HEK293T (cell line): ENCODE measurements at regions not wholly inside any gene's neighbourhood (a gene's known extent, or its start where the extent isn't known, plus 50 kb on each side); places are given as distances from the start of the nearest gene placed in this dataset.

Experiments used
- CTCF ChIA-PET: fragments of 350-600 bp; formaldehyde crosslinking; extraction: SDS; loops from one replicate; lab custom pipeline; 2021; ENCODE audit warnings: antibody characterized with exemption, inconsistent platforms; lab: Yijun Ruan, JAX
- POLR2A ChIA-PET: fragments of 350-600 bp; formaldehyde crosslinking; extraction: SDS; loops from one replicate; lab custom pipeline; 2020; ENCODE audit warnings: antibody characterized with exemption, inconsistent platforms; lab: Yijun Ruan, JAX
- DNase-seq: peaks from one replicate; pipeline ENCODE4 v3.0.0; 2012; ENCODE audit warnings: mixed read lengths; ENCODE audit errors: extremely low spot score
- ARNT ChIP-seq: fragments of 450-650 bp; IDR thresholded peaks from 2 replicates; pipeline ENCODE4 v1.6.1; 2017; ENCODE audit warnings: mild to moderate bottlenecking
- BHLHE40 ChIP-seq: fragments of 450-650 bp; IDR thresholded peaks from 2 replicates; pipeline ENCODE4 v1.6.1; 2016; ENCODE audit warnings: mild to moderate bottlenecking, moderate library complexity, borderline replicate concordance
- CTBP1 ChIP-seq: fragments of 450-650 bp; IDR thresholded peaks from 2 replicates; pipeline ENCODE4 v1.6.1; 2016; ENCODE audit warnings: borderline replicate concordance
- ELF4 ChIP-seq: fragments of 450-650 bp; IDR thresholded peaks from 2 replicates; pipeline ENCODE4 v1.6.1; 2017; ENCODE audit warnings: antibody characterized with exemption
- FOXA1 ChIP-seq: fragments of 450-650 bp; IDR thresholded peaks from 2 replicates; pipeline ENCODE4 v1.6.1; 2016; ENCODE audit warnings: mild to moderate bottlenecking
- FOXK2 ChIP-seq: fragments of 450-650 bp; IDR thresholded peaks from 2 replicates; pipeline ENCODE4 v1.6.1; 2016; ENCODE audit warnings: mild to moderate bottlenecking
- FOXM1 ChIP-seq: fragments of 450-650 bp; IDR thresholded peaks from 2 replicates; pipeline ENCODE4 v1.6.1; 2017; ENCODE audit warnings: mild to moderate bottlenecking, borderline replicate concordance
- HDGF ChIP-seq: fragments of 450-650 bp; IDR thresholded peaks from 2 replicates; pipeline ENCODE4 v1.6.1; 2017; ENCODE audit warnings: antibody characterized with exemption, borderline replicate concordance
- L3MBTL2 ChIP-seq: fragments of 450-650 bp; conservative IDR thresholded peaks from 2 replicates; pipeline ENCODE4 v1.6.1; 2016; ENCODE audit warnings: mild to moderate bottlenecking
- LEF1 ChIP-seq: fragments of 450-650 bp; IDR thresholded peaks from 2 replicates; pipeline ENCODE4 v1.6.1; 2017; ENCODE audit warnings: mild to moderate bottlenecking, borderline replicate concordance
- NFRKB ChIP-seq: fragments of 450-650 bp; IDR thresholded peaks from 2 replicates; pipeline ENCODE4 v1.6.1; 2016; ENCODE audit warnings: mild to moderate bottlenecking, moderate library complexity
- SP1 ChIP-seq: fragments of 450-650 bp; IDR thresholded peaks from 2 replicates; pipeline ENCODE4 v1.6.1; 2017
- SUZ12 ChIP-seq: fragments of 450-650 bp; IDR thresholded peaks from 2 replicates; pipeline ENCODE4 v1.6.1; 2016; ENCODE audit warnings: mild to moderate bottlenecking
- TARDBP ChIP-seq: fragments of 450-650 bp; IDR thresholded peaks from 2 replicates; pipeline ENCODE4 v1.6.1; 2016
- ZNF384 ChIP-seq: fragments of 450-650 bp; IDR thresholded peaks from 2 replicates; pipeline ENCODE4 v1.6.1; 2016
- TF ChIP-seq, protein P1 (sequence below): fragments of 450-650 bp; IDR thresholded peaks from 2 replicates; pipeline ENCODE4 v1.6.1; 2016

DNA sequence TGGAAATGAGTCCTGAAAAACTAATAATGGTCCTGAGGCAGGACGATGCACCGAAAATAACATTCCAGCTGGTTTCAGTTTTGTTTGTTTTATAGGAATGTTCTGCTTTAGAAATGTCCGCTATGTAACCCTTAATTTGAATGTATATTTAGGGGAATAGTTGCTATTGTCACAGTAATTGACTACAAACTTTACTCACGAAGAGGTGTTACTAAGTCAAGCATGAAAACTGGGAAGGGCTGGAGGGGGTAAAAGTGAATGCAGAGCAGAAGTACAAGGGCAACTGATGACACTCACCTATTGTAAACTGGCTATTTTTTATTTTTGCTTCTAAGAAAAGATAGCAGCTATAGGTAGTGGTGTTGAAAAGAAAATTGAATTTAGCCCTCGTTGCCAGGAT lies 230.7 kb upstream of the SYT10 start:
- DNase-seq = no peak
- ChIA-PET CTCF (no interaction called here), POLR2A (no interaction called here)
- no peak for TF ChIP-seq FOXM1
- no peak for TF ChIP-seq ZNF384
- TF ChIP-seq NFRKB = no peak
- no peak for TF ChIP-seq BHLHE40
- TF ChIP-seq FOXK2 = no peak
- TF ChIP-seq SP1 = no peak
- TF ChIP-seq FOXA1 = no peak
- TF ChIP-seq SUZ12 = no peak
- no peak for TF ChIP-seq HDGF
- no peak for TF ChIP-seq L3MBTL2

DNA sequence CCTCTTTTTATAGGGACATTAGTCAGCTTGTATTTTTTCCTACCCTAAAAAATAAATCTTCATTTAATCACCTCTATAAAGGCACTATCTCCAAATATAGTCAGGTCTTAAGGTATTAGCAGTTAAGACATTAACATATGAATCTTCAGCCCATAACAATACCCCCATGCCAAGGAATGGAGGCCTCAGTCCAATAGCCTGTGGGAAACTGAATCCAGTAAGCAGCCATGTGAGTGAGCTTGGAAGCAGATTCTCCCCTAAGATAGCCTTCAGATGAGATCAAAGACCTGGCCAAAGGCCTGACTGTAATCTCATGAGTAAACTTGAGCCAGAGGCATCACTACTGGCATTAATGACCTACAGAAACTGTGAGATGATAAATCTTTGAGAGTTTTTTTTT lies 232.1 kb upstream of the SYT10 start:
- DNase-seq = no peak
- TF ChIP-seq HDGF (no peak), FOXK2 (no peak), BHLHE40 (no peak), SP1 (no peak), FOXA1 (no peak), ZNF384 (no peak), ARNT (no peak), SUZ12 (no peak), LEF1 (no peak), TARDBP (no peak), L3MBTL2 (no peak), FOXM1 (no peak), NFRKB (no peak), CTBP1 (no peak)
- TF ChIP-seq, protein P1, sequence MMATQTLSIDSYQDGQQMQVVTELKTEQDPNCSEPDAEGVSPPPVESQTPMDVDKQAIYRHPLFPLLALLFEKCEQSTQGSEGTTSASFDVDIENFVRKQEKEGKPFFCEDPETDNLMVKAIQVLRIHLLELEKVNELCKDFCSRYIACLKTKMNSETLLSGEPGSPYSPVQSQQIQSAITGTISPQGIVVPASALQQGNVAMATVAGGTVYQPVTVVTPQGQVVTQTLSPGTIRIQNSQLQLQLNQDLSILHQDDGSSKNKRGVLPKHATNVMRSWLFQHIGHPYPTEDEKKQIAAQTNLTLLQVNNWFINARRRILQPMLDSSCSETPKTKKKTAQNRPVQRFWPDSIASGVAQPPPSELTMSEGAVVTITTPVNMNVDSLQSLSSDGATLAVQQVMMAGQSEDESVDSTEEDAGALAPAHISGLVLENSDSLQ = no peak
- ChIA-PET CTCF (no interaction called here), POLR2A (no interaction called here)

DNA sequence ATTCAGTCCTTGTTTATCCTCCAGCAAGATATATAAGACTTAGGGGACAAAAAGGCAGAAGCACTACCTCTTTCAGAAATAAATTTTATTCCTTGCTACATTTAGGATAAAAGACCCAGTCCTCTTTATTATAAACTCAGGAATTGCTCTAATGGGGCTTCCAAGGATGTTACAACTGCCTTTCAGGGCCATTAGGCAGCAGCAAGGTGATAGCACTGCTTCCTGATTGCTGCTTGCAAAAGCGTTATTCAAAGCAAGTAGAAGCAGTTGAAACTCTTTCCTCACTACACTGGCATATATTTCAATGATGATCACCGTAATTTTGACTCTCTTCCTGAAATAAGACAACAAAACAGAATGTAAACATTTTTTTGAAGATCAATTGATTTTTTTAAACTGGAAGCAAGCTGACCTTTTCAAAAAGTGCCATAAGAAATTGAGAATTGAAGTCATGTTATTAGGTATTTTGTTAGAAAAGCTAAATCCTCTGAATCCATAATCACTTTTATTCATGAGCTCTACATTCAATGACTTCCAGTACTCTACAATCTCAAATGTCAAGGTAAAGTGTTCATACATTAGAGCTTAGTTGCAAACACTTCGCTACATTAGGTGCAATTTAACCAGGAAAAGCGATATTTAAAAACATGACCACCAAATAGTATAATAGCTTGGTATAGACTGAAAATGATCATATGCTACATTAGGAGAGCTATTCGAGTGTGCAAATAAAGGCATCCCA lies 233.4 kb upstream of the SYT10 start:
- no peak for DNase-seq
- ChIA-PET POLR2A (no interaction called here), CTCF (no interaction called here)
- TF ChIP-seq SUZ12 (no peak), BHLHE40 (no peak), CTBP1 (no peak), ARNT (no peak), ELF4 (no peak), L3MBTL2 (no peak), TARDBP (no peak), NFRKB (no peak)

DNA sequence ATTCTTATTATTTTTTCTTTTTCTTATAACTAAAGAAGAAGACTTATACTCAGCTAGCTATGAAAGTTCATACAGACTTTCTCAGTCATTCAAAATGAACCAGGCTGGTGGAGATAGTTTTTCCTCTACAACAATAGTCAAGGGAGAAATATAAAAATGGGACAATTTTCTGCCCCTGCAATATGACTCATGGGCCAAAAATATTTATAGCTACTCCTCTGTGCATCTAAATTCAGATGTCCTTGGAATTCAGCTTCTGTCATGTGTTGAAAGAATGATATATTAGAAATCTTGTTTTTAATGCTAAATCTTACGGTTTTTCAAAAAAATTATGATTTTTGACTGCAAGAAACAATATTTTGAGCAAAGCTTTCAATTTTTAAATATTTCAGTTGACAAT lies 237.2 kb upstream of the SYT10 start:
- no peak for TF ChIP-seq LEF1
- no peak for TF ChIP-seq ELF4
- no peak for TF ChIP-seq L3MBTL2
- no peak for TF ChIP-seq TARDBP
- TF ChIP-seq, protein P1 = no peak
- TF ChIP-seq FOXK2 = no peak
- TF ChIP-seq BHLHE40 = no peak
- TF ChIP-seq ZNF384 = no peak
- no peak for TF ChIP-seq FOXA1
- TF ChIP-seq CTBP1 = no peak
- no peak for TF ChIP-seq HDGF
- TF ChIP-seq ARNT = no peak
- no peak for TF ChIP-seq SP1
- TF ChIP-seq NFRKB = no peak
- CTCF ChIA-PET = no interaction called here
- POLR2A ChIA-PET = no interaction called here
- no peak for DNase-seq

DNA sequence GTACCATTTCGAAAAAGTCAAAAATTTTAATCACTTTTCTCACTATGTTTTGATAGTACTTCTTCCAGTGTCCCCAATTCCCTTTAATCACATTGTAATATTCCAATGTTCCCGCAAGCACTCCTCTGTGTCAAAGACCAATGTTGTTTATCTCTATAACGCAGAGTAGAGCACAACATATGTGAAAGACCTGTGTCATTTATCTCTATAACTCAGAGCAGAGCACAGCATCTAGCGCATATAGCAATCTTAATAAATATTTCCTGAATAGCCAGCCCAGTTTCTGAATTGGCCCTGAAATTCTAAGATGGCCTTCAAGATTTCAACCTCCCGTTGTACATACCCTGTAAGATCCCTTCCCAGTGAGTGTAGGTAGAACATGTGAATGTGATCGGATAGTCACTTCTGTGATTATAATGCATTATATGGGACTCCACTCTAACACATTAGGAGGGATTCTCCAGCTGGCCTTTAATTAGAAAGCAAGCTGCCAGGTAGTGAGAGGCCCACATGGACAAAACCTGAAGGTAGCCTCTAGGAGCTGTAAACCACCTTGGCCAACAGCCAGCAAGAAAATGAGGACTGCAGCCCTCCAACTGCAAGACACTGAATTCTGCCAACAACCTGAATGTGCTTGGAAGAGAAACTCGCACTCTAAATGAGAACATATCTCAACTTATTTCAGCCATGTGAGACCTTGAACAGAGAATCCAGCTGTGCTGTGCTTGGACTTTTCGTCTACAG lies 238.8 kb upstream of the SYT10 start:
- no peak for DNase-seq
- POLR2A ChIA-PET = no interaction called here
- CTCF ChIA-PET = no interaction called here
- TF ChIP-seq FOXM1 (no peak), ZNF384 (no peak), SP1 (no peak), TARDBP (no peak), ELF4 (no peak), CTBP1 (no peak), NFRKB (no peak), BHLHE40 (no peak), L3MBTL2 (no peak), SUZ12 (no peak), ARNT (no peak), HDGF (no peak), FOXK2 (no peak), FOXA1 (no peak), LEF1 (no peak)
- TF ChIP-seq, protein P1 = no peak

DNA sequence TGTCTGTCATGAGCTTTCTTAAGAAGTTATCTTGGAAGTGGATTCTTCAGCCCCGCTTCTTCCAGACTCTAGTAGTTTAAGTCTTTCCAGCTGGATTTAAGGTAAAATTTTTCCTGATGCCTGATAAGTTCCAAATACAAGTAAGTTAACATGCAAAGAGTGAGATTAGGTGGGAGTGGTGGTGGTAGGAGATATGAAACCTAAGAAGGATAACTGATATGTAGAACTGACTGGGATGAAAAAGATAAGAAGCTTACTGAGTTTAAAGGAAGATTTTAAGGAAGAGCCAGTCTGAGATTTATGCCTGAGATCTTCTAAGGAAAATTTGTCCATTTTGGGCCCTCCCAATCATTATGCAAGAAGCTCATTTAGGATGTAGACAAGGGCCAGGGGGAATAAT lies 250.9 kb upstream of the SYT10 start:
- TF ChIP-seq FOXK2 (no peak), SUZ12 (no peak), HDGF (no peak), SP1 (no peak), ARNT (no peak), LEF1 (no peak)
- POLR2A ChIA-PET = no interaction called here
- CTCF ChIA-PET = no interaction called here
- no peak for DNase-seq
